ENCODE measurements at regions not wholly inside any gene's neighbourhood (a gene's known extent, or its start where the extent isn't known, plus 50 kb on each side); places are given as distances from the start of the nearest gene placed in this dataset.

- TF ChIP-seq CTCF (conservative IDR thresholded peaks at IDR 0.05; ENCODE audit: low read depth, low read length), result no peak
- TF ChIP-seq EZH2 (IDR thresholded peaks at IDR 0.05; ENCODE audit: borderline replicate concordance, low read depth, low read length, poor library complexity, severe bottlenecking), result no peak
These were observed 614.8 kb downstream of the DIPK2A start for GRCh38 chr3:144586382-144586781.

Measured in A673 (cell line).